Stimulated activated CD4-positive, alpha-beta T cell treated with anti-CD3 and anti-CD28 coated beads, TNF-alpha, amount 100 ng/mL, for 24 hours (primary cell): ENCODE measurements at regions not wholly inside any gene's neighbourhood (a gene's known extent, or its start where the extent isn't known, plus 50 kb on each side); places are given as distances from the start of the nearest gene placed in this dataset.

Experiments used
- DNase-seq, 3 experiments: peaks; one replicate each; pipeline ENCODE4 v3.0.0-alpha.2; 2020; ENCODE audit warnings: low read depth in 3 of 3

DNA sequence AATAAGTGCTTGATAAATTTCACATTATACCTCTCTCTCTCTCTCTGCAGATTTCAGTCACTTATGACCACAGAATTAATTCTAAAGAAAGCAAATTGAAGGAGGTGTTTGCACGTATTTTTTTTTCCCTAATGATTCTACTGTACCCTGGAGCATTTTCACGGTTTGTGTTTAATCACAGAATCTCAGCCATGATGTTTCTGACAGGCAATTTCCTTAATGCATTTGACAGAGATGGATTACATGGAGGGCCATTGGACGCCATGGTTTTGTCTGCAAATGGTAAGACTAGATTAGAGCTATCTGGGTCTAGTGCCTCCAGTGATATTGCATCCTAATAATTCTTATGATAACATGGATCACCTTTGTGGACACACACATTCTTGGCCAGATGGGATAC lies 147.5 kb upstream of the RBFOX1 start:
- no peak for DNase-seq

DNA sequence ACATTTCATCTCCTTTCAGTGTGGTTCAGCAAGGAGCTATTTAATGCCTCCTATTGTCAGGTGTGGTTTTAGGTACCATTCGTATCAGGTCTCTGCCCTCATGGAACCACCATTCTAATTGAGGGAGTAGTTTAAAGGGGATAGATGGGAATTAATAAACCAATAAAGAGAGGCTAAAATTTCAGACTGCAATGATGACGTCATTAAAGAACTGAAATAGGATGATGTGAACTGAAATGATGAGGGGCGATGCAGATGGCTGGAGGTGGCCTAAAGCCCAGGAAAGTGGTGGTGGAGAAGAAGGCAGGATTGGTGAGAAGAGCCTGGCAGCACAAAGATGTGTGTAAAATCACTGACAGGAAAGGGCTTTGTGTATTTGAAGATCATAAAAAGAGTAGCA lies 148.9 kb upstream of the RBFOX1 start:
- no peak for DNase-seq

- no peak for DNase-seq
These were observed 150.0 kb upstream of the RBFOX1 start for GRCh38 chr16:7182510-7183109.

GRCh38 chr16:7177875-7178274 lies 154.8 kb upstream of the RBFOX1 start:
- no peak for DNase-seq

GRCh38 chr16:7171151-7171550 lies 161.5 kb upstream of the RBFOX1 start:
- DNase-seq: no peak

DNA sequence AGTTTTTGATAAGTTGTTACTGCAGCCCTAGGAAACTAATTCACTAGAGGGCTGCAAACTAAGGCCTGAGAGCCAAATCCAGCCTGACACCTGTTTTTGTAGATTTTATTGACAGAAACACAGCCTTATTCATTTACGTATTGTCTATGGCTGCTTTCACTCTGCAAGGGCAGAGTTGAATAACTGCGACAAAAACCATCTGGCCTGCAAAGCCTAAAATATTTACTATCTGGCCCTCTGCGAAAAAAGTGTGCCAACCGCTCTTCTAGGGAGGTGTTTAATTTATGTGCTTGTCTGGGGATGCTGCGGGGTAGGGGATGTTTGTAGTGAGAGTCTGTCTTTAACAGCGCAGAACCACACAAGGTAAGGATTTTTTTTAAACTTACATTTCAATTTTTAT lies 165.0 kb upstream of the RBFOX1 start:
- DNase-seq: no peak

DNA sequence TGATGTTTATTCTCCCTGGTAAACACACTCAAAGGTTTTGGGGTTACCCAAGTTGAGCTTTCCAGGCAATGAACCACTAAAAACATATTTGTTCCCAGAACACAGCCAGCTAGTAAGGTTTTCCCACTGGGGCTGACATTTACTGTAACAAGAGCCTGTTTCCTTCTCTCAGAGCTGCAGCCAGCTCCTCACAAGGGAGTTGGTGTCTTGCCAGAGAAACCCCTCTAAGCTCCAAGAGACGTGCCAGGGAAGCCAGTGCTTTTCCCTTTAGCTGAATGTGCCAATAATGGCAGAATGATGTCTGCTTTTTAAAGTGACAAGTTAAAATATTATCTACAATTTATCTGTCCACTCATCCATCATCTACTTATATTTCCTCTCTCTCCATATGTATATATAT lies 170.8 kb upstream of the RBFOX1 start:
- no peak for DNase-seq

- no peak for DNase-seq
These were observed 172.6 kb upstream of the RBFOX1 start for GRCh38 chr16:7160093-7160492.

GRCh38 chr16:7158481-7158880 lies 174.2 kb upstream of the RBFOX1 start:
- no peak for DNase-seq

DNA sequence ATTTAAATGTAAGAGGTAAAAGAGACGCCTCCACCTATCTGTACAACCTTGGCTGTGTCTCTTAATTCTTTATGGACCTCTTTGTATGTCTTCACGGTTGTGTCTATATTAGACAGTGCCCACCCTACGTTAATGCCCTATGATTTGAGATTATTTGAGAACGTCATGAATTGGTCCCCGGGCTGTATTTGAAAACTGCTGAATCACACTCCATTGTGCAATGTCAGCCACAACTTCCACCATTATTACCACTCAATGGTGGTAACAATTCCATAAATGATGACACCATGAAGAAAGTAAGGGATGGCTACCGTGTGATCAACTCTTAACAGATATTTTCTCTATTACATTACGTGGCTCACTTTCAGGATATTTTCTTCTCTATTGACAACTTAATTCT lies 182.4 kb upstream of the RBFOX1 start:
- no peak for DNase-seq

- no peak for DNase-seq
These were observed 184.0 kb upstream of the RBFOX1 start for GRCh38 chr16:7148606-7149005.

DNA sequence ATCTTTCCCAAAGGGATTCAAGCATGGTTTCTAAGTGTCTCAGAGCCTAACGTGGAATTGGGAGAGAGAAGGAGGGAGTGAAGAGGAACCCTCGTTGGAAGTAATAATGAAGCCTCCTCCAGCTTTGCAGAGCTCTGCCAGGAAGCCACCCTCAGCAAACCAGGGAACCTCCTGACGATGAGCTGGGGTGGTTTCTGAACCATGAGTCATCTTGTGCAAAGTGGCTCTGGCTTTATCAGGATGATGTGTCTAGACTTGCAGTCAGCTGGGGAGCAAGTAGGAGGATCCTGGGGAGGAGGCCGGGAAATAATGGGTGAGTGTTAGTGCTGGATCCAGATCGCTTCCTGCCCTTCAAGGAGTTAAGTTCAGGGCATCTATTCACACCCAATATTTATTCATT lies 191.7 kb upstream of the RBFOX1 start:
- no peak for DNase-seq

DNA sequence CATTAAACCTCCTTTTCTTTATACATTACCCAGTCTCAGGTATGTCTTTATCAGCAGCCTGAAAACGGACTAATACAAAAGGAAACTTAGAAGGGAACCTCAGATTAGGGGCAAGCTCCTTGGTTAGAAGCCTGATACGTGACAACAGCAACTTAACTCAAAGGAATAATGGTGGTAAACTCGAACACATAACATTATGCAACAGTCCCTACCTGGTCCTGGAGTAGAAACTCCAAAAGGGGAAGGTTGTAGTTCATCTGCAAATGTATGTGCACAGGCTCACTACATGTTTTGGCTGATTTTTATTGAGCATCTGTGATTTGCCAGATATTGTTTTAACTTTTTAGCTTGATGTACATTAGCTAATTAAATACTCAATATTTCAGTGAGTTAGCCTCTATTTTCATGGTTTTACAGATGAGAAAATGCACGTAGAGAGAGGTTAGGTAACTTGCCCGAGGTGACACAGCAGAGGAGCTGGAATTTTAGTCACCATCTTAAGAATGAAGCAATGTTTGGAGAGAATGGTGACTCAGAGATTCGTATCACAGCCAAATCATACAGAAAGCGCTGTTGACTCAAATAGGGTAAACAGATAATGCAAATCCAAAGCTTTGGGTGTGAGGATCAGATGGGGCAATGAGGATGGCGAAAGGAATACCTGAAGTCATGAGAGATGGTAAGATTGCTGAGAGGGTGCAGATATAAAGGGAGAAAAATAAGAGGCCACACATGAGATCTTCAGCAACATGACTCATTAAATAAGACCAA lies 194.9 kb upstream of the RBFOX1 start:
- DNase-seq: no peak

GRCh38 chr16:7132465-7132864 lies 200.2 kb upstream of the RBFOX1 start:
- no peak for DNase-seq

- DNase-seq: no peak
These were observed 207.9 kb upstream of the RBFOX1 start for GRCh38 chr16:7124701-7125100.

DNA sequence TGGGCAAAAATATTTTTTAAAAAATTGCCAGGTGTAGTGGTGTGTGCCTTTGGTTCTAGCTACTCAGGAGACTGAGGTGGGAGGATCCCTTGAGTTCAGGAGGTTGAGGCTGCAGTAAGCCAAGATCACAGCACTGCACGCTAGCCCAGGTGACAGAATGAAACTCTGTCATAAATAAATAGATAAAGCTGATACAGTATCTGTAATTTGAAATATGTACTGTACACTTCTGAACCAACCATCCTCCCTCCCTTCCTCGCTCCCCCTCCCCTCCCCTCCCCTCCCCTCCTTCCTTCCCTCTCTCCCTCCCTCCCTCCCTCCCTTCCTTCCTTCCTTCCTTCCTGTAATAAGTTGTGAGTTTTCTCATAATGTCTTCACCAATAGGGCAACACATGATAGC lies 208.4 kb upstream of the RBFOX1 start:
- DNase-seq: no peak

GRCh38 chr16:7116734-7117133 lies 215.9 kb upstream of the RBFOX1 start:
- no peak for DNase-seq

DNA sequence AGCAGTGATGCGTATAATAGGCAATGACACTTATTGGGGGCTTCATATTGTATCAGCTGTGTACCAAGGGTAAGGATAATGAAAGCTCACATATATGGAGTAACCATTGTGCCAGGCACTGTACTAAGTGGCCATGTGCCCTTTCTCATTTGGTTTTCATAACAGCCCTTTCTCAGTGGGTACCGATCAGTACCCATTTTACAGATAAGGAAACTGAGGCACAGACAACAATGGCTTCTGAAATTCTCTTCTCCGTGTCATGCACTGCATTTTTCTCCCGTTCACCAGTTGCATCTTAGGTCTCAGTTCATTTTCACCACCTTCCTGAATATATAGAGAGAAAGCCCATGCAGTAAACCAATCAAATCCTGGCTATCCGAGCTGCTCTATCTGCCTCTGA lies 216.7 kb upstream of the RBFOX1 start:
- DNase-seq: no peak

DNA sequence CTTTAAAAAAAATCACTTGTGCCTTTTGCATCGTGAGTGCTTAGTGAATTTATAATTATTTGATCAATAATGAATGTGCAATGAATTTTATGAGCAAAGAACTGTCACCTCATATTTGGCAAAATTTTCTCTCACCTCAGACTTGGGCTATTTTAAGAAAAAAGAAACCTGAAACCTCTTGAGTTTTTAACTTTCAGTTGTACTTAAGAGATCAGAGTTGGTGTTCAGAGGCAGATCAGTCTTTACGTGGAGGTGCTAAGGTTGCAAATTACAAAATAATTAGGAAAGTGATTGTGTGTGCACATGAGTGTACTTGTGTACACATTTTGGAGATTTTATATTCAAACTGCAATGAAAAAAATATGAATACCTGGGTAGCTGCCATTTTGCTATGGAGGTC lies 218.7 kb upstream of the RBFOX1 start:
- no peak for DNase-seq

DNA sequence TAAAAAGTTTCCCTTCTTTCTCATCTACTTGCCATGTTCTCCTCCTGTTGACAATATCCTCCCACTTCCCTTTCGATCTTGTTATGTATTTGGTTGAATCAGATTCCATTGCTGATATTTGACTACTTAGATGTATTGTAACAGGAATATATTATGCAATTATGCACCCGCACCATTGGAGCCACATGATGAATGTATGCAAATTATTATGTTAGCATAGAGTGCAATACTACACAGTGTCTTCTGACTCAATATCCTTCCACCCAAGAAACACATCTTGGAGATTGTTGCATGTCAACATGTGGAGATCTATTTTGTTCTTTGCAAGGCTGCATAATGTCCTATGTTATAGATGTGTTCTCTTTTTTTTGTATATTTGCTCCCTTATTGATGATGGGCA lies 219.2 kb upstream of the RBFOX1 start:
- DNase-seq: no peak

- DNase-seq: no peak
These were observed 221.4 kb upstream of the RBFOX1 start for GRCh38 chr16:7111265-7111664.

GRCh38 chr16:7107436-7107835 lies 225.2 kb upstream of the RBFOX1 start:
- no peak for DNase-seq

- DNase-seq: no peak
These were observed 229.6 kb upstream of the RBFOX1 start for GRCh38 chr16:7103056-7103455.

DNA sequence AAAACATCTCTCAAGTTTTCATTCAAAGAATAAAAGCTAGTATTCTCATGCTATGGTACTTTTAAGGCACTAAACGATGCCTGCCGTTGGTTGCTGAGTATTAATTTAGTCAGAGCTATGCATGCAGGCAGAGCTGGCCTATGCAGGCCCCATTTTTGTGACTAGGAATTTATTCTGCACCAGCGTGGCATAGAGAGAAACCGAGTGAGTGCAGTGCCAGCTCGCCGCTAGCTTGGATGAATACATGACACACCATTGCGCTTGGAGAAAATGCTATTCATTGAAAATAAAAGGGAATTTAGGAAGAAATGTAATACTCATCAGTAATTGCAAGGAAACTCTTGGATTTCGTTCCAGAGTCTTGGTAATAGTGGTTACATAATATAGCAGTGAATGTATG lies 231.6 kb upstream of the RBFOX1 start:
- DNase-seq: no peak
